Mesendoderm (in vitro differentiated cells): ENCODE measurements at regions not wholly inside any gene's neighbourhood (a gene's known extent, or its start where the extent isn't known, plus 50 kb on each side); places are given as distances from the start of the nearest gene placed in this dataset.

Experiments used
- DNase-seq: peaks from one replicate; pipeline ENCODE4 v3.0.0; 2013
- H2AK5ac ChIP-seq: 2 replicates; pipeline ENCODE4 v1.6.1; 2013; ENCODE audit warnings: low read length, inconsistent platforms
- H2BK120ac ChIP-seq: 2 replicates; pipeline ENCODE4 v1.6.1; 2013; ENCODE audit warnings: low read depth, mild to moderate bottlenecking, low read length, moderate library complexity, mixed read lengths
- H2BK15ac ChIP-seq: replicated peaks from 2 replicates; pipeline ENCODE4 v1.6.1; 2013; ENCODE audit warnings: low read depth, mild to moderate bottlenecking, moderate library complexity
- H2BK5ac ChIP-seq: 2 replicates; pipeline ENCODE4 v1.6.1; 2013; ENCODE audit warnings: low read length, inconsistent platforms
- H3K18ac ChIP-seq: 2 replicates; pipeline ENCODE4 v1.6.1; 2013; ENCODE audit warnings: mild to moderate bottlenecking, low read length, mixed read lengths
- H3K23ac ChIP-seq: one replicate; pipeline ENCODE4 v1.6.1; 2013; ENCODE audit warnings: low read length
- H3K27ac ChIP-seq: 2 replicates; pipeline ENCODE4 v1.5.1; 2013; ENCODE audit warnings: low read depth, mild to moderate bottlenecking, inconsistent platforms, low read length, moderate library complexity
- H3K27me3 ChIP-seq: 2 replicates; pipeline ENCODE4 v1.6.1; 2013; ENCODE audit warnings: low read length, control low read depth, mild to moderate bottlenecking, inconsistent platforms; ENCODE audit not compliant: insufficient read depth, poor library complexity
- H3K36me3 ChIP-seq: 2 replicates; pipeline ENCODE4 v1.6.1; 2013; ENCODE audit warnings: low read length, inconsistent platforms; ENCODE audit not compliant: control insufficient read depth, insufficient read depth
- H3K4ac ChIP-seq: one replicate; pipeline ENCODE4 v1.6.1; 2013; ENCODE audit warnings: low read depth, mild to moderate bottlenecking, low read length, moderate library complexity
- H3K4me1 ChIP-seq: 2 replicates; pipeline ENCODE4 v1.6.1; 2013; ENCODE audit warnings: low read depth, low read length, inconsistent platforms; ENCODE audit not compliant: control insufficient read depth
- H3K4me2 ChIP-seq: 2 replicates; pipeline ENCODE4 v1.6.1; 2013; ENCODE audit warnings: low read length
- H3K4me3 ChIP-seq: 2 replicates; pipeline ENCODE4 v1.5.1; 2013; ENCODE audit warnings: mild to moderate bottlenecking, low read length
- H3K56ac ChIP-seq: one replicate; pipeline ENCODE4 v1.6.1; 2013; ENCODE audit warnings: low read length
- H3K79me1 ChIP-seq: 2 replicates; pipeline ENCODE4 v1.6.1; 2013; ENCODE audit warnings: low read length, inconsistent platforms
- H3K79me2 ChIP-seq: 2 replicates; pipeline ENCODE4 v1.6.1; 2013; ENCODE audit warnings: mild to moderate bottlenecking, low read length; ENCODE audit not compliant: control insufficient read depth, insufficient read depth
- H3K9ac ChIP-seq: 2 replicates; pipeline ENCODE4 v1.6.1; 2013; ENCODE audit warnings: low read length, inconsistent platforms
- H4K5ac ChIP-seq: one replicate; pipeline ENCODE4 v1.6.1; 2013; ENCODE audit warnings: low read length
- H4K8ac ChIP-seq: one replicate; pipeline ENCODE4 v1.6.1; 2013; ENCODE audit warnings: low read depth, mild to moderate bottlenecking, control low read depth, low read length, moderate library complexity
- WGBS: extraction: QIAGEN DNeasy Blood & Tissue Kit; methylation state at CpG from one replicate; pipeline ENCODE4 v1.1.7; 2013; ENCODE audit warnings: low lambda C conversion rate, missing lambda C conversion rate; ENCODE audit not compliant: insufficient coverage; ENCODE audit errors: extremely low coverage; 5-methylcytosine and 5-hydroxymethylcytosine counted together

- H3K4me1 ChIP-seq = no peaks in the 10 kb centered on the region
- no peak for DNase-seq
- no peak overlapping the region for H3K27ac ChIP-seq
- H3K56ac ChIP-seq = no peak overlapping the region
- no peak overlapping the region for H2BK5ac ChIP-seq
- no peak overlapping the region for H2BK15ac ChIP-seq
- H3K18ac ChIP-seq = no peak overlapping the region
- no peak overlapping the region for H3K4me2 ChIP-seq
- no peak overlapping the region for H3K4ac ChIP-seq
- H3K4me3 ChIP-seq = no peak overlapping the region
- H3K79me2 ChIP-seq = no peaks in the 10 kb centered on the region
- no CpG with 5 or more reads among the region's 2 CpGs for WGBS
- no peaks in the 10 kb centered on the region for H3K36me3 ChIP-seq
- H4K5ac ChIP-seq = no peak overlapping the region
- no peak overlapping the region for H3K23ac ChIP-seq
- no peak overlapping the region for H3K9ac ChIP-seq
- H4K8ac ChIP-seq = no peak overlapping the region
- H2AK5ac ChIP-seq = no peak overlapping the region
- H3K79me1 ChIP-seq = no peaks in the 10 kb centered on the region
- H3K27me3 ChIP-seq = no peaks in the 10 kb centered on the region
- H2BK120ac ChIP-seq = no peak overlapping the region
Measured at GRCh38 chr16:52070341-52071057, 476.4 kb downstream of the TOX3 start.

GRCh38 chr16:52069866-52070265, 477.1 kb downstream of the TOX3 start:
- no peak overlapping the region for H2BK5ac ChIP-seq
- H4K5ac ChIP-seq = no peak overlapping the region
- DNase-seq = peak; percentile 73
- H2AK5ac ChIP-seq = no peak overlapping the region
- no peaks in the 10 kb centered on the region for H3K36me3 ChIP-seq
- H4K8ac ChIP-seq = no peak overlapping the region
- no peak overlapping the region for H2BK120ac ChIP-seq
- H3K79me1 ChIP-seq = no peaks in the 10 kb centered on the region
- no peak overlapping the region for H3K56ac ChIP-seq
- H3K23ac ChIP-seq = no peak overlapping the region
- no peaks in the 10 kb centered on the region for H3K79me2 ChIP-seq
- H3K4me3 ChIP-seq = no peak overlapping the region
- H3K9ac ChIP-seq = no peak overlapping the region
- no peak overlapping the region for H3K4me2 ChIP-seq
- H3K4me1 ChIP-seq = no peaks in the 10 kb centered on the region
- no peak overlapping the region for H3K4ac ChIP-seq
- no peak overlapping the region for H3K18ac ChIP-seq
- no CpG with 5 or more reads among the region's 3 CpGs for WGBS
- no peak overlapping the region for H3K27ac ChIP-seq
- no peaks in the 10 kb centered on the region for H3K27me3 ChIP-seq
- H2BK15ac ChIP-seq = no peak overlapping the region

GRCh38 chr16:52068447-52069074, 478.4 kb downstream of the TOX3 start:
- Histone ChIP-seq H3K27me3 (no peaks in the 10 kb centered on the region), H3K18ac (no peak overlapping the region), H3K36me3 (no peaks in the 10 kb centered on the region), H3K4ac (no peak overlapping the region), H3K4me1 (no peaks in the 10 kb centered on the region), H3K4me3 (no peak overlapping the region), H4K8ac (no peak overlapping the region), H3K23ac (no peak overlapping the region), H3K56ac (no peak overlapping the region), H2BK5ac (no peak overlapping the region), H3K79me1 (no peaks in the 10 kb centered on the region), H3K9ac (no peak overlapping the region), H4K5ac (no peak overlapping the region), H3K27ac (no peak overlapping the region), H2BK120ac (no peak overlapping the region), H3K4me2 (no peak overlapping the region), H2BK15ac (no peak overlapping the region), H3K79me2 (no peaks in the 10 kb centered on the region), H2AK5ac (no peak overlapping the region)
- peak; percentile 70 for DNase-seq
- WGBS = no CpG with 5 or more reads among the region's 8 CpGs

DNA sequence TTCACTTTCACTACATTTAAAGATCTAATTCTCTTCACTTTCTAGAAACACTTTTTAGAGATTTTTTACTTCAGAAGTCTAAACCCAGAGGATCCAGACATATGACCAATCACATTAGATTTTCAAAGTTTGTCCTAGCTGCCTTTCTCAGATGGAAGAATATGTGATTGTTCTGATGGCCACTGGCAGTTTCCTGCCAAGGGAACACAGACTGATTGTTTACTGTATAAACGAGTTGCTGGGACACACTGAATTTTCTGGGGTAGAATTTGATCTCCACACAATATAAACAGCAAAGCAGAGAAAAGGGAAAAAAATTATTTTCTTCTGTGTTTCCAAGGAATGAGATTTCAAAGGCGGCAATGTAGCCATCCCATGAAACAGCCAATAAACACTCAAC, 480.0 kb downstream of the TOX3 start:
- H3K18ac ChIP-seq = no peak overlapping the region
- H3K9ac ChIP-seq = no peak overlapping the region
- H4K8ac ChIP-seq = no peak overlapping the region
- H3K56ac ChIP-seq = no peak overlapping the region
- no peak overlapping the region for H2BK15ac ChIP-seq
- H3K4me1 ChIP-seq = no peaks in the 10 kb centered on the region
- no peak overlapping the region for H3K4ac ChIP-seq
- H3K23ac ChIP-seq = no peak overlapping the region
- H3K4me2 ChIP-seq = no peak overlapping the region
- H2BK5ac ChIP-seq = no peak overlapping the region
- no peak for DNase-seq
- H3K27ac ChIP-seq = no peak overlapping the region
- no CpG with 5 or more reads among the region's 2 CpGs for WGBS
- H3K79me1 ChIP-seq = no peaks in the 10 kb centered on the region
- H3K36me3 ChIP-seq = no peaks in the 10 kb centered on the region
- no peak overlapping the region for H2AK5ac ChIP-seq
- H3K79me2 ChIP-seq = no peaks in the 10 kb centered on the region
- no peak overlapping the region for H4K5ac ChIP-seq
- no peaks in the 10 kb centered on the region for H3K27me3 ChIP-seq
- no peak overlapping the region for H2BK120ac ChIP-seq
- H3K4me3 ChIP-seq = no peak overlapping the region

GRCh38 chr16:52056259-52056658, 490.7 kb downstream of the TOX3 start:
- Histone ChIP-seq H3K4me3 (no peak overlapping the region), H3K4ac (no peak overlapping the region), H3K9ac (no peak overlapping the region), H3K18ac (no peak overlapping the region), H3K79me2 (no peaks in the 10 kb centered on the region), H4K8ac (no peak overlapping the region), H3K4me1 (no peaks in the 10 kb centered on the region), H4K5ac (no peak overlapping the region), H3K36me3 (no peaks in the 10 kb centered on the region), H3K27ac (no peak overlapping the region), H3K23ac (no peak overlapping the region), H2BK15ac (no peak overlapping the region), H2AK5ac (no peak overlapping the region), H3K79me1 (no peaks in the 10 kb centered on the region), H3K4me2 (no peak overlapping the region), H2BK5ac (no peak overlapping the region), H3K56ac (no peak overlapping the region), H3K27me3 (no peaks in the 10 kb centered on the region), H2BK120ac (no peak overlapping the region)
- DNase-seq = no peak
- WGBS = no CpG with 5 or more reads among the region's 1 CpG

- Histone ChIP-seq H3K4me1 (no peaks in the 10 kb centered on the region), H2AK5ac (no peak overlapping the region), H4K8ac (no peak overlapping the region), H3K4ac (no peak overlapping the region), H3K56ac (no peak overlapping the region), H3K4me3 (no peak overlapping the region), H3K18ac (no peak overlapping the region), H3K23ac (no peak overlapping the region), H3K9ac (no peak overlapping the region), H3K79me2 (no peaks in the 10 kb centered on the region), H2BK5ac (no peak overlapping the region), H3K4me2 (no peak overlapping the region), H3K79me1 (no peaks in the 10 kb centered on the region), H4K5ac (no peak overlapping the region), H2BK120ac (no peak overlapping the region), H3K27ac (no peak overlapping the region), H3K36me3 (no peaks in the 10 kb centered on the region), H3K27me3 (no peaks in the 10 kb centered on the region), H2BK15ac (no peak overlapping the region)
- WGBS = no CpG with 5 or more reads among the region's 2 CpGs
- DNase-seq = no peak
Measured at GRCh38 chr16:52055381-52055780, 491.6 kb downstream of the TOX3 start.
